ENCODE measurements at regions not wholly inside any gene's neighbourhood (a gene's known extent, or its start where the extent isn't known, plus 50 kb on each side); places are given as distances from the start of the nearest gene placed in this dataset.

DNA sequence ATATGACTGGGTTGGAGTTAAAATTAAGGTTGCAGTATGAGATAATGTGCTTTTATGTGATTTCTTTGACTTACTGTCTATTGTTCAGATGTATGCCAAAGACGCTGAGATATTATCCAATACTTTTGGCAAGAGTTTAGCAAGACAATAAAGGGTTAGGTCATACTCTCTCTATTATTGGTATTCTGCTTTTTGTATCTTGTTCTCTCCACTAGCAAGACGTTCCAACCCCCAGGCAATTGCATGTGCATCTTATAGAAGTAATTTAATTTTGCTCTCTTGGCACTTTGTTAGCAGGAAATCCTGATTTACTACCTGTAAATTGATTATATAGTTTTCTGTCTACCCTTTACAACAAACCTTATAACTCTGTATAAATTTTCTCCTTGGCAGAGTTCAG lies 1093.6 kb downstream of the CDH9 start:
- Histone ChIP-seq H3K4me3 (ENCODE audit: low read length) (no peak overlapping the region), H3K9ac (ENCODE audit: low read length) (no peak overlapping the region), H3K9me2 (ENCODE audit: insufficient read depth, low read length) (no peaks in the 10 kb centered on the region), H3K4me2 (ENCODE audit: low read length) (no peak overlapping the region), H3K36me3 (ENCODE audit: insufficient read depth, low read length) (no peaks in the 10 kb centered on the region), H3K79me2 (replicated peaks; ENCODE audit: insufficient read depth, low read length) (no peaks in the 10 kb centered on the region), H2AFZ (ENCODE audit: low read depth, low read length) (no peak overlapping the region), H3K9me3 (ENCODE audit: low read length) (no peaks in the 10 kb centered on the region), H3F3A (ENCODE audit: insufficient read depth, low read length, poor library complexity, severe bottlenecking) (no peaks in the 10 kb centered on the region), H3K27ac (ENCODE audit: low read length) (no peak overlapping the region), H3K27me3 (ENCODE audit: insufficient read depth, low read depth, low read length) (no peaks in the 10 kb centered on the region), H4K20me1 (ENCODE audit: insufficient read depth) (no peaks in the 10 kb centered on the region)
- TF ChIP-seq MXI1 (conservative IDR thresholded peaks at IDR 0.05; ENCODE audit: poor library complexity, severe bottlenecking): no peak
- no peak for TF ChIP-seq EP300 (conservative IDR thresholded peaks at IDR 0.05; ENCODE audit: poor library complexity, severe bottlenecking)
- no peak for TF ChIP-seq SMC3 (conservative IDR thresholded peaks at IDR 0.05; ENCODE audit: poor library complexity)
- no peak for TF ChIP-seq TAF1 (IDR thresholded peaks at IDR 0.05; ENCODE audit: low read depth)
- TF ChIP-seq, protein P1, sequence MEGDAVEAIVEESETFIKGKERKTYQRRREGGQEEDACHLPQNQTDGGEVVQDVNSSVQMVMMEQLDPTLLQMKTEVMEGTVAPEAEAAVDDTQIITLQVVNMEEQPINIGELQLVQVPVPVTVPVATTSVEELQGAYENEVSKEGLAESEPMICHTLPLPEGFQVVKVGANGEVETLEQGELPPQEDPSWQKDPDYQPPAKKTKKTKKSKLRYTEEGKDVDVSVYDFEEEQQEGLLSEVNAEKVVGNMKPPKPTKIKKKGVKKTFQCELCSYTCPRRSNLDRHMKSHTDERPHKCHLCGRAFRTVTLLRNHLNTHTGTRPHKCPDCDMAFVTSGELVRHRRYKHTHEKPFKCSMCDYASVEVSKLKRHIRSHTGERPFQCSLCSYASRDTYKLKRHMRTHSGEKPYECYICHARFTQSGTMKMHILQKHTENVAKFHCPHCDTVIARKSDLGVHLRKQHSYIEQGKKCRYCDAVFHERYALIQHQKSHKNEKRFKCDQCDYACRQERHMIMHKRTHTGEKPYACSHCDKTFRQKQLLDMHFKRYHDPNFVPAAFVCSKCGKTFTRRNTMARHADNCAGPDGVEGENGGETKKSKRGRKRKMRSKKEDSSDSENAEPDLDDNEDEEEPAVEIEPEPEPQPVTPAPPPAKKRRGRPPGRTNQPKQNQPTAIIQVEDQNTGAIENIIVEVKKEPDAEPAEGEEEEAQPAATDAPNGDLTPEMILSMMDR (IDR thresholded peaks at IDR 0.05; ENCODE audit: poor library complexity, severe bottlenecking): no peak

DNA sequence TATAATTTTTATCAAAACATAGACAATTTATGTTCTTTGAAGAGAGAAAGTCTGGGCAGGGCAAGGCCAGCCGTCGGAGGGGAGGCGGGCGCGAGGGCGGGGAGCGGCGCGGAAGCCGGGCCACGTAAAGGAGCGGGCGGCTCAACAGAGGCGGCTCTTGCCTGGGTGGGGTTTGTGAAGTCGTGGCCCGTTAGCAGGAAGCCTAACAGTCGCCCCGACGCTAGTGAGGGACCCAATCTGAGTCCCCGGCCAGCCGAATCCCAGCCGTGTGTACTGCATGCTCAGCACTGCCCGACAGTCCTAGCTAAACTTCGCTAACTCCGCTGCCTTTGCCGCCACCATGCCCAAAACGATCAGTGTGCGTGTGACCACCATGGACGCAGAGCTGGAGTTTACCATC lies 1129.2 kb downstream of the CDH9 start:
- no peak overlapping the region for H3K4me2 ChIP-seq (ENCODE audit: low read length)
- H3K9ac ChIP-seq (ENCODE audit: low read length): no peak overlapping the region
- TF ChIP-seq TAF1 (IDR thresholded peaks at IDR 0.05; ENCODE audit: low read depth) (no peak), EP300 (conservative IDR thresholded peaks at IDR 0.05; ENCODE audit: poor library complexity, severe bottlenecking) (no peak), SMC3 (conservative IDR thresholded peaks at IDR 0.05; ENCODE audit: poor library complexity) (no peak), MXI1 (conservative IDR thresholded peaks at IDR 0.05; ENCODE audit: poor library complexity, severe bottlenecking) (no peak), EZH2 (IDR thresholded peaks at IDR 0.05; ENCODE audit: borderline replicate concordance, insufficient read depth, low read length, poor library complexity, severe bottlenecking) (no peak)
- TF ChIP-seq, protein P2, sequence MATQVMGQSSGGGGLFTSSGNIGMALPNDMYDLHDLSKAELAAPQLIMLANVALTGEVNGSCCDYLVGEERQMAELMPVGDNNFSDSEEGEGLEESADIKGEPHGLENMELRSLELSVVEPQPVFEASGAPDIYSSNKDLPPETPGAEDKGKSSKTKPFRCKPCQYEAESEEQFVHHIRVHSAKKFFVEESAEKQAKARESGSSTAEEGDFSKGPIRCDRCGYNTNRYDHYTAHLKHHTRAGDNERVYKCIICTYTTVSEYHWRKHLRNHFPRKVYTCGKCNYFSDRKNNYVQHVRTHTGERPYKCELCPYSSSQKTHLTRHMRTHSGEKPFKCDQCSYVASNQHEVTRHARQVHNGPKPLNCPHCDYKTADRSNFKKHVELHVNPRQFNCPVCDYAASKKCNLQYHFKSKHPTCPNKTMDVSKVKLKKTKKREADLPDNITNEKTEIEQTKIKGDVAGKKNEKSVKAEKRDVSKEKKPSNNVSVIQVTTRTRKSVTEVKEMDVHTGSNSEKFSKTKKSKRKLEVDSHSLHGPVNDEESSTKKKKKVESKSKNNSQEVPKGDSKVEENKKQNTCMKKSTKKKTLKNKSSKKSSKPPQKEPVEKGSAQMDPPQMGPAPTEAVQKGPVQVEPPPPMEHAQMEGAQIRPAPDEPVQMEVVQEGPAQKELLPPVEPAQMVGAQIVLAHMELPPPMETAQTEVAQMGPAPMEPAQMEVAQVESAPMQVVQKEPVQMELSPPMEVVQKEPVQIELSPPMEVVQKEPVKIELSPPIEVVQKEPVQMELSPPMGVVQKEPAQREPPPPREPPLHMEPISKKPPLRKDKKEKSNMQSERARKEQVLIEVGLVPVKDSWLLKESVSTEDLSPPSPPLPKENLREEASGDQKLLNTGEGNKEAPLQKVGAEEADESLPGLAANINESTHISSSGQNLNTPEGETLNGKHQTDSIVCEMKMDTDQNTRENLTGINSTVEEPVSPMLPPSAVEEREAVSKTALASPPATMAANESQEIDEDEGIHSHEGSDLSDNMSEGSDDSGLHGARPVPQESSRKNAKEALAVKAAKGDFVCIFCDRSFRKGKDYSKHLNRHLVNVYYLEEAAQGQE (IDR thresholded peaks at IDR 0.05; ENCODE audit: borderline replicate concordance): no peak
- no peak overlapping the region for H2AFZ ChIP-seq (ENCODE audit: low read depth, low read length)
- no peaks in the 10 kb centered on the region for H3K9me2 ChIP-seq (ENCODE audit: insufficient read depth, low read length)
- no peaks in the 10 kb centered on the region for H4K20me1 ChIP-seq (ENCODE audit: insufficient read depth)
- H3K9me3 ChIP-seq (ENCODE audit: low read length): no peaks in the 10 kb centered on the region
- H3K4me3 ChIP-seq (ENCODE audit: low read length): no peak overlapping the region
- H3K36me3 ChIP-seq (ENCODE audit: insufficient read depth, low read length): no peaks in the 10 kb centered on the region
- no peak overlapping the region for H3K27ac ChIP-seq (ENCODE audit: low read length)
- no peaks in the 10 kb centered on the region for H3K27me3 ChIP-seq (ENCODE audit: insufficient read depth, low read depth, low read length)
- no peaks in the 10 kb centered on the region for H3F3A ChIP-seq (ENCODE audit: insufficient read depth, low read length, poor library complexity, severe bottlenecking)
- H3K79me2 ChIP-seq (replicated peaks; ENCODE audit: insufficient read depth, low read length): no peaks in the 10 kb centered on the region

DNA sequence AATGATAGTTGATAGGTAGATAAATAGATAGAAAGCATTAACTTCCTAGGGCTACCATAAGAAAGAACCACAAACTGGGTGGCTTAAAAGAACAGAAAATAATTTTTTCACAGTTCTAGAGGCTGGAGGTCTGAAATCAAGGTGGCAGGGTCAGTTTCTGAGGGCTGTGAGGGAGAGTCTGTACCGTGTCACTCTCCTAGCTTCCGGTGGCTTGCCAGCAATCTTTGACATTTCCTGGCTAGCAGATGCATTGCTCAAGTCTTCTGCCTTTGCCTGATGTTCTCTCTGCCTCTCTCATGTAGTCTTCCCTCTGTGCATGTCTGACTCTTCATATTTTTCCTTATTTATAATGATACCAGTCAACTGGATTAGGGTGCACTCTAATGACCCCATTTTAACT lies 1132.7 kb downstream of the CDH9 start:
- Histone ChIP-seq H3F3A (ENCODE audit: insufficient read depth, low read length, poor library complexity, severe bottlenecking) (no peaks in the 10 kb centered on the region), H3K36me3 (ENCODE audit: insufficient read depth, low read length) (no peaks in the 10 kb centered on the region), H3K9me3 (ENCODE audit: low read length) (no peaks in the 10 kb centered on the region), H4K20me1 (ENCODE audit: insufficient read depth) (no peaks in the 10 kb centered on the region), H3K4me3 (ENCODE audit: low read length) (no peak overlapping the region), H3K79me2 (replicated peaks; ENCODE audit: insufficient read depth, low read length) (no peaks in the 10 kb centered on the region), H2AFZ (ENCODE audit: low read depth, low read length) (no peak overlapping the region), H3K27ac (ENCODE audit: low read length) (no peak overlapping the region), H3K9ac (ENCODE audit: low read length) (no peak overlapping the region), H3K9me2 (ENCODE audit: insufficient read depth, low read length) (no peaks in the 10 kb centered on the region), H3K4me2 (ENCODE audit: low read length) (no peak overlapping the region), H3K27me3 (ENCODE audit: insufficient read depth, low read depth, low read length) (no peaks in the 10 kb centered on the region)
- TF ChIP-seq SMC3 (conservative IDR thresholded peaks at IDR 0.05; ENCODE audit: poor library complexity): no peak
- TF ChIP-seq, protein P2 (IDR thresholded peaks at IDR 0.05; ENCODE audit: borderline replicate concordance): no peak
- no peak for TF ChIP-seq MXI1 (conservative IDR thresholded peaks at IDR 0.05; ENCODE audit: poor library complexity, severe bottlenecking)
